NCI-H1436 treated with DMSO at 0.1 percent for 48 hours (cell line): ENCODE measurements at regions not wholly inside any gene's neighbourhood (a gene's known extent, or its start where the extent isn't known, plus 50 kb on each side); places are given as distances from the start of the nearest gene placed in this dataset.
"Not testable (repeated sequence)": the region's sequence is repeated elsewhere in the genome, so short reads cannot be mapped to it uniquely, and the experiment has no call there.

Experiments
- DNase-seq: peaks from one replicate; lab custom pipeline; 2025; lab: John Stamatoyannopoulos, UW

DNA sequence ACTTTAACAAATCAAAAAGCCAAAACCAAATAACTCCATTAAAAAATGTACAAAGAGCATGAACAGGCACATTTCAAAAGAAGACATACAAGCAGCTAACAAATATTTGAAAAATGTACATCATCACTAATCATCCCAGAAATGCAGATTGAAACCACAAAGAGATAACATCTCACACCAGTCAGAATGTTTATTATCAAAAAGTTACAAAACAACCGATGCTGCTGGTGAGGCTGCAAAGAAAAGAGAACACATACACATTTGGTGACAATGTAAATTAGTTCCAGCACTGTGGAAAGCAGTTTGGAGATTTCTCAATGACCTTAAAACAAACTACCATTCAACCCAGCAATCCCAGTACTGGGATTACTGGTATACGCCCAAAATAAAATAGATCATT lies 756.0 kb upstream of the PCDH20 start:
- DNase-seq: no peak

DNA sequence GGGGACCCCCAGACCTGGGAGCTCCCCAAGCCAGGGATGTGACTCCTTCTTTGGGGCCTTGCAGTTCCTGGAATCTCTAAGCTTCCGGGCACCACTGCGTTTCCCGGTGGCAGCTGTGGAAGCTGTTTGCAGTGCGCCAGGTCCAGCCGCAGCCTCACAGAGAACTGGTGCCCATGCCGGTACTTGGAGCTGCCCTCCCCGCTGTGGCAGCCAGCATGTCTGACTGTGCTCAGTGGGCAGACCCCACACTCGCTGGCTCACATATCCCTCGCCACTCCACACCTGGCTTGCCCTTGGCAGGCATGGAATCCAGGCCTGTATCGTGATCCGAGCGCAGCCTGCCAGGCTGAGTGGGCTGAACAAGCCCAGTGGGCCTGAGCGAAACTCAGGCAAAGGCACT lies 753.2 kb upstream of the PCDH20 start:
- no peak for DNase-seq

DNA sequence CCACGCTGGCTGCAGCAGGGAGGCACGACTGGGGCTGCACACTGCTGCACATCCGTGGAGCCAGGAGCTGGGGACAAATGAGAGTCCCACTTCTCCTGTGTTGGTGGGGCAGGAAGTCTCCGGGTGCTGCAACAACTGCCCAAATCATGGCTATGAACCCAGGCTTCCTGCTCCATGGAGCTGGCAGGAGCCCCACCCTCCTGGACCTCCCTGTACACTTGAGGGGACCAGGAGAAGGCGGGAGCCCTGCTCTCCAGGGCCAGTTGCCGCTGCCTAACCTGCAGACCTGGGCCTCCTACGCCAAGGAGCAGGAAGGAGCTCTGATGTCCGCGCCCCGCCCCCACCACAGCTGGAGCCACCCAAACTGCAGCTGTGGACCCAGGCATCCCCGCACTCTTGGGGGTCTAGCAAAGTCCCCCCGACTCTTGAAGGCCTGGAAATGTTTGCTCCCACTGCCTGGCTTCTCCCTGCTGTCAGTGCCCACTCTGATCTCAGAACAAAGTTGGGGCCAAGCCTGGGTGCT lies 752.1 kb upstream of the PCDH20 start:
- DNase-seq: no peak

DNA sequence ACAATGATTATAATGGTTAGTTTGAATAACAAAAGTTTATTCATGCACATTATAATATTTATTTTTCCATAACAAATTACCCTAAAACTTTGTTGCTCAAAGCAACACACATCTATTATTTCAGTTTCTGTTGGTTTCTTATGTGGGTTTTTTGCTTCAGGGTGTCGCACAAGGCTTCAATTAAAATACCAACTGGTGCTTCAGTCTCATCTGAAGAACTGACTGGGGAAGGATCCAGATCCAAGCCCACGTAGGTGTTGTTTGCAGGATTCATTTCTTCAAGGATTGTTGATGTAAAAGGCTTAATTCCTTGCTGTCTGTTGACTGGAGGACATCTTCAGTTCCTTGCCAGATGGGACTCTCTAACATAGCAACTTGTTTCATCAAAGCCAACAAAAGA lies 747.2 kb upstream of the PCDH20 start:
- DNase-seq: no peak

DNA sequence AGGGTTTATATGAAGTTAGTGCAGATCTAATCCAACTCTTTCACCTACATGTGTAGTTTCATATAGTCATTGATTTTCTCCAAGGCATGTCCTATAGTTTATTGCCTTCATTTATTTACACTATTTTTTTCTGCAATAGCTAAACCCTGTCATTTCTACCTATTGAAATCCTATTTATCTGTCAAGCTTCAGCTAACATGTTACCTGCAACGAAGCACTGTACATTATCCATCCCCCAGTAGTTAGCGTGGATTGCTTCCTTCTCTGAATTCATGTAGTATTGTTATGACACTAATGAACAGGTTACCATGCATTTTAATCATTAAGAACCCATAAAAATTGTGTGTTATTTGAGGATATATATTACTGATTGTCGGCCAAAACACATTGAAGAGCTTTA lies 742.9 kb upstream of the PCDH20 start:
- no peak for DNase-seq

DNA sequence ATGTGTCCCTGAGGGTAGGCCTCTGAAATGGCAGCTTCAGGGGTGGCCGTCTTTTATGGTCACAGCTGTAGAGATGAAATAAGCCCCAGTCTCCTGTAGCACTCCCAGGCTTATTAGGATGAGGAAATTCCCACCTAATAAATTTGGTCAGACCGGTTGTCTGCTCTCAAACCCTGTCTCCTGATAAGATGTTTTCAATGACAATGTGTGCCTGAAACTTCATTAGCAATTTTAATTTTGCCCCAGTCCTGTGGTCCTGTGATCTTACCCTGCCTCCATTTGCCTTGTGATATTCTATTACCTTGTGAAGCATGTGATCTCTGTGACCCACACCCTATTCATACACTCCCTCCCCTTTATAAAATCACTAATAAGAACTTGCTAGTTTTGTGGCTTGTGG lies 736.1 kb upstream of the PCDH20 start:
- not testable (repeated sequence) for DNase-seq

DNA sequence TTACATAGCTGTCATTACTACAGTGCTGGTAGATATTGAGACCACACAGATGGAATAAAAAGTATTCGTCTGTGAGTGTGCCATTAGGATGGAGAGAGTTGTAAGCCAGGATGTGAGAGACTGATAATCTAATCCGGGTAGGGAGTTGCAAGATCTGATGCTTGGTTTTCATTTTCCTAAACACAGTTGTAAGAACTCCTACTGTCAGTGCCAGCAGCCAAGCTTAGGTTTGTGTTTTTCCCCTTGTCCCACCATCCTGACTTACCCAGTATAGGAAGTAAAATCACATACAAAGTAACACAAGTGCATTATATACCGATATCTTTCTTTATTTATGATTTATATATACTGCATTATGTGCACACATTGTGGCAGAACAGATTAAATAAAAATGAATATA lies 726.4 kb upstream of the PCDH20 start:
- DNase-seq: no peak

DNA sequence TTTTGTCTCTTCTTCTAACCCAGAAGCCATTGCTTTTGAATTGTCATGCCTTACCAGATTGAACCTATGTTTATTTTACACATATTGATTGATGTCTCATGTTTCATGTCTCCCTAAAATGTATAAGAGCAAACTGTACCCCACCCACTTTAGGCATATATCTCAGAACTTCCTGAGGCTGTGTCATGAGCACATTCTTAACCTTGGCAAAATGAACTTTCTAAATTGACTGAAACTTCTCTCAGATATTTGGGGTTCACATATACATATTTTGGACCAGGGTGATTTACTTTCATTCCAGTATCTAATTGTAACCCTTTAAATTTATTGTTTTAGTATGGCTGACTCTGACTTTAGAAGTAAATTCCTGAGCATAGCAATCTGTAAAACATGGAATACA lies 723.9 kb upstream of the PCDH20 start:
- no peak for DNase-seq

DNA sequence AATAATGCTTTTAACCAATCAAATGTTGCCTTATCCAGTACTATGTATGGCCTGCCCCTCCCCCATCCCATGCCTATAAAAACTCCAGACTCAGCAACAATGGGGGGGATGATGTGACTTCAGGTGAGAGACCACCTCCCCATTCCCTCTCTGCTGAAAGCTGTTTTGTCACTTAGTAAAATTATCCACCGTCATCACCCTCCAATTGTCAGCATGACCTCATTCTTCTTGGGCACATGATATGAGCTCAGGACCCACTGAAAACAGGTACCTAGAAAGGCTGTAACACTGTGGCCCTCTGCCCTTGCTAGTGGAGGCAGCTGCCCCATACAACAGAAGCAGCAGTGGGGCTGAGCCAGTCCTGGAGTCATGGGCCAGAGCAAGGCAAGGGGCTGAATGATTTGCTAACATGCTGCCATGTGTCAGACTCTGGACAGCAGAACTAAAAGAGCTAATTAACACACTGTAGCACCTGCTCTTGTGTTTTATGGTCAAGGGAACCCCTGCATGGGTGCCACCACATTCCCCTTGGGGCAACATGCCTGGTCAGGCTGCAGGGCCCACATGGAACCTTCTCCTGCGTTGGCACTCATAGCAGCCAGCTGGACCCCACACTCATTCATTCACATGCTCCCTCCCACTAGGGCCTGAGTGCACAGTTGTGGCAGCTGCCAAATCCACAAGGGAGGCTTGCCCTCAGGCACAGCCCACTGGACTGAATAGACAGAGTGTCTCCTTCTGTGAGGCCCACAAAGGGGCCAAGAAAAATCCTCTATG lies 722.2 kb upstream of the PCDH20 start:
- DNase-seq: no peak

DNA sequence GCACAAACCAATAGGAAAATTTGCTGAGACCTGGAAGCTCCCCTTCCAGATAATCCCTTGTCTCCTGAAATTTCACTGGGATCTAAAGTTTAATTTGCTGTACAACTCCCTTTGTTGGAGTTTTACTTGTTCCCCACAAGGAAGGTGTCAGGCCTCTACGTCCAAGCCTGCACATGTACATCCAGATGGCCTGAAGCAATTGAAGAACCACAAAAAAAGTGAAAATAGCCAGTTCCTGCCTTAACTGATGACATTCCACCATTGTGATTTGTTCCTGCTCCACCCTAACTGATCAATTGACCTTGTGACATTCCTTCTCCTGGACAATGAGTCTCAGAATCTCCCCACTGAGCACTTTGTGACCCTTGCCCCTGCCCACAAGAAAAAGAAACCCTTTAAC lies 716.0 kb upstream of the PCDH20 start:
- no peak for DNase-seq

DNA sequence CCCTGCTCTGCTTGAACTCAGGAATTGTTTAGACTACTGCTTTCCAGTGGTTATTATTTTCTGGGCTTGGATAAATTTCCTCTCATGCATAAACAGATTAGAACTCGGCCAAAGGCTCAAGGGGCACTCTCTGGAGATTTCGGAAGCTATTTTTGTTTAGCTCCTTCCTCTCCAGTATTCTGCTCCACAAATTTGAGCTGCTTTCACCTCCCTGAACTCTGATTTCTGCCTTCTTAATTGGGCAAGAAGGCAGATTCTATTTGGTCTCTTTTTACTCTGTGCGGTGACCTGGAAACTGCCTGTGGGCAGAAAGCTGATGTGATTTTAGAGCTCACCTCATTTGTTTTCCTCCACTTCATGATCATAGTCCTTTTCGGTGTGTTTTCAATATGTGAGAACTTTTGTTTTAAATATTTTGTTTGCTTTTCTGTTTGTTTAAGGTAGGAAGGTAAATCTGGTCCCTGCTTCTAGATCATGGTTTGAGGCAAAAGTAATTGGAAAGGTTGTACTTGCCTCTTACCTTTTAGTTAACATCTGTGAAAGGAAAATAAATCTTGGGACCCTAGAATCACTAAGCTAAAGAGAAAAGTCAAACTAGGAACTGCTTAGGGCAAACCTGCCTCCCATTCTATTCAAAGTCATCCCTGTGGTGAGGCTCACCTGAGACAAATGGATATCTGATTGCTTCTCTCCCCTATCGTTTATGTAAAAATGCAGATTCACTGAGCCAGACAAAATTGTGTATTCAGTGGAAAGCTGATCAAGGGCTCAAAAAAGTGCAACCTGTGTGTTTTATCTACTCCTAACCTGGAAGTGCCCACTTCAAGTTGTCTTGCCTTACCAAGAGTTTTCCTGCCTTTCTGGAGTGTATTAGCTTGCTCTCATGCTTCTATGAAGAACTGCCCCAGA lies 714.7 kb upstream of the PCDH20 start:
- DNase-seq: no peak

DNA sequence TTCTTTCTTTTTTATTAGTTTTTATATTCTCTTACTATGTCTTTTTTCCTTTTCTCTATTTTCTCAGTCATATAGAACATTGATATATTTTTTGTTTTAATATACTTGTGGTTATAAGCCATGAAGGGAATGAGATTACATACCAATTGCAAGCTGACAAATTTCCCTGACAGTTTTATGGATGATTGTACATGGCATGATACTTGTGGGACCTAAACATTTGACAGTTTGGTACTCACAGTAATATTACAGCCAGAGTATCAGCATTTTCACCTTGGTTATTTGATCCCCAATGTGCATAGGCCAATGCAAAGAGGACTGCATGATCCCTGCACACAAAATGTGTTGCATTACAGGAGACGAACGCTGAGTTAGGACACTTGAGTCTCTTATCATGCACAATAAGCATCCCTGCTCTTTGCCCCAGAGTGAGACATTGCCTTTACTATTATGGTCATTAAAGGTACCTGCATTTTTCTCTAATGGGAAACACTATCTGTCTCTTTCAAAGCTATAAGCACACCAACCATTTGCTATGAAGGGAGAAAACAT lies 713.4 kb upstream of the PCDH20 start:
- DNase-seq: peak; percentile 54

DNA sequence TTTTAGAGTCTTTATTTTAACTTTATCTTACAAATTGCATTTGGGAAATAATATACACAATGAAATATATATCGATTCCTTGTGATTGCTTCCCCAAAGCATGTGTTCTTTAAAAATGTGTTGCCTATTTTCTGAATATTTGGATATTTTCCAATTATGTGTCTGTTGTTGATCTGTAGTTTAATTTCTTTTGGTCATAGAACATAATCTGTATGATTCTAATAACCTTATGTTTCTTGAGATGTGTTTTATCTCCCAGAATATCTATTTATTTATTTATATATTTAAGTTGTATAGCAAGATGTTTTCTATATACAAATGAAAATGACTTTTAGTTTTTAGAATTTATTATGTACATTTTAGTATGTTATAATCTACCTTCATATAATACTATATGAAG lies 710.8 kb upstream of the PCDH20 start:
- DNase-seq: no peak

DNA sequence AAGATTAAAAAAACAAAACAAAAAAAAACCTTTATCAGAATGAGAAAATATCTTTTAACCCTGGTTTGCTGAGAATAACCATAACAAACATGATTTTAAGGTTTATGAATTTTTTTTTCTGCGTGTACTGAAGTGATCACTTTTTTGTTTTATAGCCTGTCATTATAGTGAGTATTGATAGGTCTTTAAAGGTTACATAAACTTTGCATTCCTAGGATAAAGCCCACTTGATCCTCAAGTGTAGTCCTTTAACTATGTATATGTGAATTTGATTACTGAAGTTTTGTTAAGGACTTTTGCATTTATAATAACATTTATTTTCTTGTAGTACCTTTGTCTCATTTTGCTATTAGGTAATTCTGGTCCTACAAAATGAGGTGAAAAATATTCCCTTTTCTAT lies 709.8 kb upstream of the PCDH20 start:
- no peak for DNase-seq

DNA sequence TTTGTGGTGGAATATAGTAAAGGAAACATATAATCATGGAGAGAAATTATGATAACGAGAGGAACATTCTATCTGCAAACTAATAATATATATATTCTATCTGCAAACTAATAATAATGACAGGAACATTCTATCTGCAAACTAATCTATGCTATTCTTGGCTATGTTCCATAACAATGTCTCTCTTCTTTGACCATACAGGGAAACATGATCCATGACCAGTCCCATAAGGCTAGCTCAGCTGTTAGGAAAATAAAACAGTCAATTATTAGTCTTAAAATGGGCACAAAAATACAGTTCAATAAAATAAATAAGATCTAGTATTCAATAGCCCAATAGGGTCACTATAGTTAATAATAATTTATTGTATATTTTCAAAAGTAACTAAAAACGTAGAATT lies 707.8 kb upstream of the PCDH20 start:
- no peak for DNase-seq

DNA sequence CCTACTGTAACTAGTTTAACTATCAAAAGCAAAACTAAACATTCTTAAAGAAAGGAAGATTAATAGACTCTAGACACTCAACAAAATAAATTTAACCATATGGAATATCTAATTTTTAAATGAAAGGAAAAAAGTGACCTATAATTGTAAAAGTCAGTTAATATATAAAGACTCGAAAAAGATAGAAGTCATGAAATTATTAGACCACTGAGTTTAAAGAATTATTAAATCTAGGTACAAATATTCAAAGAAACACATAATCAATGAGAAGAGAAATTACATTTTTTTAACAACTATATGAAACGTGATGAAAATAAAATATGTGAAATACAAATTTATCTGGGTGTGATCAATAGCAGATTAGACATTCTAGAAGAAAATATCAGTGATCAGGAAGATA lies 706.8 kb upstream of the PCDH20 start:
- no peak for DNase-seq

DNA sequence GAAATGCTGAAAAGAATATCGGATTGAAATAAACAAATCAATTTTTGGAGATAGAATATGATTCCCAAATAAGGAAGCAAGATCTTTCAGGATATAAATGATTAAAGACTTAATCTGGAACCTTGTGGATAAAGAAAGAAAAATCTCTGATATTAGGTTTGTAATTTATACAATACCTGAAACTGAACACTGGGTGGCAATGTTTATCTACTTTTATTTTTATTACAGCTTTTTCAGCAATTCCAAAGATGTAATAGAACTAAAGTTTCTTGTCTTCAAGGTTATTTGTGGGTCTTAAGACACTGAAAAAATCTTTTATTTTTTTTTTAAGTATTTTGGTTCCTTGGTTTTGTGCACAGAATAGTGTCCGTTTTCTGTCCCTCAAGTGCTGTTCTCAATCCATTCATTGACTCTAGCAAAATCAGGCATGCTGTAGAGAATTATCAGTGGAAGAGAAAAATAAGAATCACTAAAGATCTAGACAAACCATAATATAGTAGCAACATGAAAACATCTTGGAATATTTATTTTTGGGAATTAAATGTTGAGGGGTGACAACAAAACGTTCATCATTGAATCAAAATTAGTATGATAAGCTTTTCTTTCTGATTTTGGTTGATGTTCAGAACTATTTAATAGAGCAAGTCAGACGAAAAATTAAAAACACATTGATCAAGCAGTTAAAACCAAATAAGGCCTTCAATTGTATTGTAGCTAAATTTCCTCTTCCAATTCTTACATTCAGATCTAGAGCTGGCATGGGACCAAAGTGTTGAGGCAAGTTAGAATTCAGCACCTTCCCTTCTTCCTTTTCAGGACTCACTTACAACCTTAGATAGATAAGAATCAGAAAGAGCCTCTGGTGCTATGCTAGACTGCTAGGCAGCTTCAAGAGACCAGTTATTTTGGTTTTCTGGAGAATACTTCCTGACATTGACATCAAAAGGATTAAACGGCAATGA lies 704.4 kb upstream of the PCDH20 start:
- DNase-seq: no peak

DNA sequence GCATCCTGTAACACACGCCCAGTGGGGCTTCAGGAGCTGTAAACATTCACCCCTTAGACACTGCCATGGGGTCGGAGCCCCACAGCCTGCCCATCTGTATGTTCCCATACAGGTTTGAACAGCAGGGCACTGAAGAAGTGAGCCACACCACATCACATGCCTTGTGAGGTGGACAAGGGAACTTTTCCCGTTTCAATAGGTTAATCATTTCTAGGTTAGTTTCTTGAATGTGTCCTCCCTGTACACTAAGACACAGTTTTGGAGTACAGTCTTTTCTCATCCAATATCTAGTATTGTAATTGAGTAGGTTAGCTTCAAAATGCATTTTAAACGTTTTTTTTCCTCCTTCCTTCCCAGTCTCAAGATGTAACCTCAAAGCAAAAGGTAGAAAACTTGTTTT lies 700.2 kb upstream of the PCDH20 start:
- no peak for DNase-seq

DNA sequence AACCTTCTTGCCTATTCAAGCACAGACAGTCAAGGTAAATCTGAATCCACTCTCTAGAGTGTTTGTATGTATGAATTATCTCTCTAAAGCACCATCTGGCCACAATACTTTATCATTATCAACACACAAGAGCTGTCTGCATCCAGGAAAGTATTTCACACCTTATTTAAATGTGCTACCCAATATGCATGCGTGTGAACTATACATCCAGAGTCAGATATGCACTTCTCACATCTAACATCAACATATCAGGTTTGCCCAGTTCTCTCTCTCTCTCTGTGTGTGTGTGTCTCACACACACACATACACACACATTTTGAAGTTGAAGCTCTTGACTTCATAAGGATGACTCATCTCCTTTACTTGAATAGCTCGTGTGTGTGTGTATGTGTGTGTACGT lies 697.5 kb upstream of the PCDH20 start:
- DNase-seq: no peak

DNA sequence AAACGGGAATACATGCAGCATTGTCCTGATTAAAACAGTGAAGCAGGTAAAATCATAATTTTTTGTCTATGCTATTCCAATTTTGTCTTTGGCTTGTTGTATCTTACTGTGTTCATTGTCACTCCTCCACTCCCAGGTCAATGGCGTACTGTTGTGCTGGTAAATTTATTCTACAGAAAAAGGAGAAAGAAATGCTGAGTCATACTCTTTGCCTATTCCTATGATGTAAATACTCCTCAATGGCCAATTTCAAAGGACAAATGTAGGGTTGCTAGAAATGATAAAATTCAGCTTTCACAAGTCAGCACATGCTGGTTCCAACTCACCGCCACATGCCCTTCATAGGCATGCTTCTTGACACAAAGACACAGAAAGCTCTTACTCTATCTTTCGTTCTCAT lies 694.4 kb upstream of the PCDH20 start:
- DNase-seq: no peak

DNA sequence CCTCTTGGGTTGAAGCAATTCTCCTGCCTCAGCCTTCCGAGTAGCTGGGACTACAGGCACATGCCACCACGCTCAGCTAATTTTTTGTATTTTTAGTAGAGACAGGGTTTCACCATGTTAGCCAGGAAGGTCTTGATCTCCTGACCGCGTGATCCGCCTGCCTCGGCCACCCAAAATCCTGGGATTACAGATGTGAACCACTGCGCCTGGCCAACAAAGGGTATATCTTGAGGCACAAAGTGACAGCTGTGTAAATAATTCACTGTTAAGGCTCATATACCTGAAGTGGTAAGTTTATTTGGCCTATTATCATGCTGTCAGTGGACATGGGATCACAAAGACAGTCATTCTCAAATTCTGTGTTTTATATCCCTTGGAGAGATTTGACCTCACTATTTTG lies 688.5 kb upstream of the PCDH20 start:
- not testable (repeated sequence) for DNase-seq

DNA sequence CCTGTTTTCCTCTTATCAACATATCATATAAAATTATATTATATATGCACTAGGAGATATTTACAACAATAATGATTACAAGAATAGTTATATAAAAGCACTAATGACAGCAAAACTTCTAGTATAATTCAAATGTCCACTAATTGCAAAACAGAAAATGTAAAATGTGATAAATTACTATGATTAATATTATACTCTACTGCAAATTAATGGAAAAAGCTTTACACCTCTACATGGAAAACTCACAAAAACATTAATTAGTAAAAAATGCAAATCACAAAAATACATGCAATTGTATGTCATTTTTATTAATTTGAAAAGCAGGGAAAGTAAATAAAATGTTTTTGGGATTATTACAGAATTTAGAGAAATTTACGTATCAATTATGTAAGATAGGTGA lies 681.0 kb upstream of the PCDH20 start:
- DNase-seq: no peak
